ENCODE measurements at regions not wholly inside any gene's neighbourhood (a gene's known extent, or its start where the extent isn't known, plus 50 kb on each side); places are given as distances from the start of the nearest gene placed in this dataset.

GRCh38 chr10:33817605-33818004 lies 483.1 kb upstream of the NRP1 start:
- Histone ChIP-seq H3K36me3 (no peaks in the 10 kb centered on the region), H3K4me1 (no peaks in the 10 kb centered on the region), H3K27ac (no peak overlapping the region), H3K27me3 (no peaks in the 10 kb centered on the region), H3K4me3 (no peak overlapping the region), H3K9me3 (no peaks in the 10 kb centered on the region)
- intact Hi-C loops (cut with DNase I), result no loop called here
- no peak for DNase-seq
- TF ChIP-seq CTCF (IDR thresholded peaks at IDR 0.05), result no peak
- no peak for TF ChIP-seq POLR2A (IDR thresholded peaks at IDR 0.05)
- 85 to 91% methylated on average over 3 of the region's 3 CpGs for WGBS, 2 donors

- H3K27me3 ChIP-seq, result no peaks in the 10 kb centered on the region
- no peak for TF ChIP-seq POLR2A (IDR thresholded peaks at IDR 0.05)
- TF ChIP-seq CTCF (IDR thresholded peaks at IDR 0.05), result no peak
- H3K36me3 ChIP-seq, result no peaks in the 10 kb centered on the region
- H3K4me3 ChIP-seq, result no peak overlapping the region
- H3K9me3 ChIP-seq, result no peaks in the 10 kb centered on the region
- 88 to 90% methylated on average over 4 of the region's 4 CpGs for WGBS, 2 donors
- no peak overlapping the region for H3K27ac ChIP-seq
- intact Hi-C loops (cut with DNase I), result no loop called here
- H3K4me1 ChIP-seq, result no peaks in the 10 kb centered on the region
- no peak for DNase-seq
These were observed 481.3 kb upstream of the NRP1 start for GRCh38 chr10:33815776-33816175.

- 70 to 85% methylated on average over 3 of the region's 3 CpGs for WGBS, 2 donors
- no peak for TF ChIP-seq CTCF (IDR thresholded peaks at IDR 0.05)
- no peak for TF ChIP-seq POLR2A (IDR thresholded peaks at IDR 0.05)
- H3K27me3 ChIP-seq, result no peaks in the 10 kb centered on the region
- no peak for DNase-seq
- H3K4me3 ChIP-seq, result no peak overlapping the region
- H3K36me3 ChIP-seq, result no peaks in the 10 kb centered on the region
- no peaks in the 10 kb centered on the region for H3K4me1 ChIP-seq
- H3K27ac ChIP-seq, result no peak overlapping the region
- no peaks in the 10 kb centered on the region for H3K9me3 ChIP-seq
- intact Hi-C loops (cut with DNase I), result no loop called here
These were observed 479.4 kb upstream of the NRP1 start for GRCh38 chr10:33813871-33814270.

- Histone ChIP-seq H3K27ac (no peak overlapping the region), H3K4me3 (no peak overlapping the region), H3K36me3 (no peaks in the 10 kb centered on the region), H3K9me3 (no peaks in the 10 kb centered on the region), H3K27me3 (no peaks in the 10 kb centered on the region), H3K4me1 (no peaks in the 10 kb centered on the region)
- 82 to 83% methylated on average over 2 of the region's 2 CpGs for WGBS, 2 donors
- no peak for DNase-seq
- intact Hi-C loops (cut with DNase I), result no loop called here
- TF ChIP-seq CTCF (IDR thresholded peaks at IDR 0.05) (no peak), POLR2A (IDR thresholded peaks at IDR 0.05) (no peak)
These were observed 478.9 kb upstream of the NRP1 start for GRCh38 chr10:33813415-33813814.

GRCh38 chr10:33812586-33812985 lies 478.1 kb upstream of the NRP1 start:
- intact Hi-C loops (cut with DNase I), result no loop called here
- no peaks in the 10 kb centered on the region for H3K4me1 ChIP-seq
- 92 to 95% methylated on average over 2 of the region's 2 CpGs for WGBS, 2 donors
- H3K4me3 ChIP-seq, result no peak overlapping the region
- no peak overlapping the region for H3K27ac ChIP-seq
- no peaks in the 10 kb centered on the region for H3K36me3 ChIP-seq
- TF ChIP-seq CTCF (IDR thresholded peaks at IDR 0.05) (no peak), POLR2A (IDR thresholded peaks at IDR 0.05) (no peak)
- H3K27me3 ChIP-seq, result no peaks in the 10 kb centered on the region
- no peak for DNase-seq
- H3K9me3 ChIP-seq, result no peaks in the 10 kb centered on the region
